ENCODE measurements at regions not wholly inside any gene's neighbourhood (a gene's known extent, or its start where the extent isn't known, plus 50 kb on each side); places are given as distances from the start of the nearest gene placed in this dataset.
A peak's percentile ranks its signal among the peaks of the same experiment; 100 is the strongest.
"Not testable (repeated sequence)": the region's sequence is repeated elsewhere in the genome, so short reads cannot be mapped to it uniquely, and the experiment has no call there.

DNA sequence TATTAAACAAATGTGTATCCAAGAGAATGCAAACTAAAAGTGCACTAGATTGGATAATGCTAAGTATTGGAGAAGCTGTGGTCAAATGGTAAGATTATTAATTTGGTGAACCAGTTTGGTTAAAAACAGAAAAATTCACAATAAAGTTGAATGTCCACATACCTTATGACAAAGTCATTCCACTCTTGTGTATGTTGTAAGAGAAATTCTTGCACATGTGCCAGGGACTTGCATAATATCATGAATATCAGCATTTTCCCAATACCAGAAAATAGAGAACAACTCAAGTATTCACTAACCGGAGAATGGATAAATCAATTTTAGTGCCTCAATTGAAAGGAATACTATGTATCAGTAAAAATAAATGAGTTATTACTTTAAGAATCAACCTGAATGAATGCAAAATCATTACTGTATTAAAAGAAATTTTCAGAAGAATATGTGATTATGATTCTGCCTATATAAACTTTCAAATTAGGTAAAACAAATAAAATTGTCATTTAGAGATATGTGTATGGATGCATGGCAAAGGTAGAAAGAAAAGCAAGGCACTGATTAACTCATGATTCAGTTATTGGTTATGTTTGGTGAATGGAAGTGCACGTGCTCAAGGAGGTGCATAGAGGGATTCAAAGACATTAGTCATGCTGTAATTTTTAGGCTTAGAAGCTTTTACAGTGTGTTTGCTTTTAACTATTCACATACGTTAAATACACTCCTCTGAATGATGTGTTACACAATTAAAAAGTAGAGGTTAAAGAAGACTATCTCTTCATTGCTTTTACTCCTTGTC lies 217.4 kb upstream of the KCNK2 start:
- no peak overlapping the region for H3K4me3 ChIP-seq (ENCODE audit: low read depth, low read length)
- peak; percentile 78 for DNase-seq (ENCODE audit: low read depth)
- TF ChIP-seq, protein P1, sequence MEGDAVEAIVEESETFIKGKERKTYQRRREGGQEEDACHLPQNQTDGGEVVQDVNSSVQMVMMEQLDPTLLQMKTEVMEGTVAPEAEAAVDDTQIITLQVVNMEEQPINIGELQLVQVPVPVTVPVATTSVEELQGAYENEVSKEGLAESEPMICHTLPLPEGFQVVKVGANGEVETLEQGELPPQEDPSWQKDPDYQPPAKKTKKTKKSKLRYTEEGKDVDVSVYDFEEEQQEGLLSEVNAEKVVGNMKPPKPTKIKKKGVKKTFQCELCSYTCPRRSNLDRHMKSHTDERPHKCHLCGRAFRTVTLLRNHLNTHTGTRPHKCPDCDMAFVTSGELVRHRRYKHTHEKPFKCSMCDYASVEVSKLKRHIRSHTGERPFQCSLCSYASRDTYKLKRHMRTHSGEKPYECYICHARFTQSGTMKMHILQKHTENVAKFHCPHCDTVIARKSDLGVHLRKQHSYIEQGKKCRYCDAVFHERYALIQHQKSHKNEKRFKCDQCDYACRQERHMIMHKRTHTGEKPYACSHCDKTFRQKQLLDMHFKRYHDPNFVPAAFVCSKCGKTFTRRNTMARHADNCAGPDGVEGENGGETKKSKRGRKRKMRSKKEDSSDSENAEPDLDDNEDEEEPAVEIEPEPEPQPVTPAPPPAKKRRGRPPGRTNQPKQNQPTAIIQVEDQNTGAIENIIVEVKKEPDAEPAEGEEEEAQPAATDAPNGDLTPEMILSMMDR (IDR thresholded peaks at IDR 0.05; ENCODE audit: insufficient read depth, low read depth, low read length) = no peak

DNA sequence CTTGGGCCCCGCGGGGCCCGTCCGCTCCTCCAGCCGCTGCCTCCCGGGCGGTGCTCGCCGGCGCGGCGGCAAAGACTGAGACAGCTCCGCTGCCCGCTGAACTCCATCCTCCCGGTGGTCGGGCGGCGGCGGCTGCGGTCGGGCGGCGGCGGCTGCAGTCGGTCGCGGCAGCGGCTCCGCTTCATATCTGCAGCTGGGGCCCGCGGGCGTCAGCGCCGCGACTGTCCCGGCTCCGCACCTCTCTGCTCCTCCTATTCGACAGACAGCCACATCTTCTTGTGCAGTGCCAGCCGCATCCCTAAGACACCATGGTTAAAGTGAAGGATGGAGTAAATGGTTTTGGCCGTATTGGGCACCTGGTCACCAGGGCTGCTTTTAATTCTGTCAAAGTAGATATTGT lies 212.1 kb upstream of the KCNK2 start:
- H3K4me3 ChIP-seq (ENCODE audit: low read depth, low read length); DNase-seq (ENCODE audit: low read depth): not testable (repeated sequence)

DNA sequence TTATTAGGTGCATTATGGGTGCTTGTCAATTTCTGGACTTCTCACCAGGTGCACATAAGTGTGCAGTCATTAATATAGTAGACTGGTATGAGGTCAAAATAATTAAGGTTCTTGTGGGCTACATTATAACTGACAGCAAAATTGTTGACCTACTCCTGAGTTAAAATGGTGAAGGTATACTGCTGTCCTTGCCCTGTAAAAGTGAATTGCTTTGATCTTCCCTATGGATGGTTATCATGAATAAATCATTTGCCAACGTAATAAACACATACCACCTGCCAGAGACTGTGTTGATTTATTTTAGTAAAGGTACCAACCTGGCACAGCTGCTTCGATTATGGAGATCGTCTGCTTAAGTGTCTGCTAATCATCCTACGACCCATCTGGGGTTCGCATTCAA lies 201.6 kb upstream of the KCNK2 start:
- TF ChIP-seq, protein P1 (IDR thresholded peaks at IDR 0.05; ENCODE audit: insufficient read depth, low read depth, low read length) = no peak
- no peak overlapping the region for H3K4me3 ChIP-seq (ENCODE audit: low read depth, low read length)

DNA sequence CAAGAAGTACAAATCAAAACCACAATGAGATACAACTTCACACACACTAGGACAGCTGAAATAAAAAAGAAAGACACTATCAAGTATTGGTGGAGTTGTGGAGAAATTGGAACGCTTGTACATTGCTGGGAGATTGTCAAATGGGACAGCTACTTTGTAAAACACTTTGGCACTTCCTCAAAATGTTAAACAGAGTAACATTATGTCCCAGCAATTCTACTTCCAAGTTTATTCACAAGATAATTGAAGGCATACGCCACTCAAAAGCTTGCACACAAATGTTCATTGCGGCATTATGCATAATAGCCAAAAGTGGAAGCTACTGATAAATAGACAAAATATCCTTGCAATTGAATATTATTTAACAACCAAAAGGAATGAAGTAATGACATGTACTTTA lies 199.9 kb upstream of the KCNK2 start:
- DNase-seq (ENCODE audit: low read depth) = no peak
- TF ChIP-seq, protein P1 (IDR thresholded peaks at IDR 0.05; ENCODE audit: insufficient read depth, low read depth, low read length) = no peak
- no peak overlapping the region for H3K4me3 ChIP-seq (ENCODE audit: low read depth, low read length)

More for the DNA sequence above, 201.6 kb upstream of the KCNK2 start:
- no peak for DNase-seq (ENCODE audit: low read depth)

DNA sequence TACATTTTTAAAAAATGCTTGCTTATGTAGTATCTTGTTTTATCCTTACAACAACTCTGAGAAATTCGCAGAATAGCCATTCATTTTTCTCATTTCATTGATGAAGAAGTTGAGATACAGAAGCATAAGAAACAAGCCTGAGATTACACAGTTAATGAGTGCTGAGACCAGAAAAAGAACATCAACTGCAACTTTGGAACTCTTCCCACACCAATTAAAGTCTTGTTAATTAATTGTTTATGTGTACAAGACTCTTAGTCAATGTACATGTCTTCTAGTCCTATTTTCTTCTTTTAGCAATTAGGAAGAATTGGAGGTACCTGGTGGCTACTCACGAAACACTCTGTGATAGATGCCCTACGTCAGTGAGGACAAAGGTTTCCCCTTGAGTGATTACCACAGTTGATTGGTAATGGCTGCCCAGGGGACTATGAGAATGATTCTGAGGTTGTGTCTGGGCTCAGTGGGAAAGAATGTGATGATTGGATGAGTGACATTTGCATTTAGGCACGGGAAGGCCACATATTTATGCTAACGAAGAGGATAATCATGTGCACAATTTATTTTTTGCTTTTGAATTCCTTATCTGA lies 187.4 kb upstream of the KCNK2 start:
- TF ChIP-seq, protein P1 (IDR thresholded peaks at IDR 0.05; ENCODE audit: insufficient read depth, low read depth, low read length) = no peak
- no peak for DNase-seq (ENCODE audit: low read depth)
- H3K4me3 ChIP-seq (ENCODE audit: low read depth, low read length) = no peak overlapping the region

DNA sequence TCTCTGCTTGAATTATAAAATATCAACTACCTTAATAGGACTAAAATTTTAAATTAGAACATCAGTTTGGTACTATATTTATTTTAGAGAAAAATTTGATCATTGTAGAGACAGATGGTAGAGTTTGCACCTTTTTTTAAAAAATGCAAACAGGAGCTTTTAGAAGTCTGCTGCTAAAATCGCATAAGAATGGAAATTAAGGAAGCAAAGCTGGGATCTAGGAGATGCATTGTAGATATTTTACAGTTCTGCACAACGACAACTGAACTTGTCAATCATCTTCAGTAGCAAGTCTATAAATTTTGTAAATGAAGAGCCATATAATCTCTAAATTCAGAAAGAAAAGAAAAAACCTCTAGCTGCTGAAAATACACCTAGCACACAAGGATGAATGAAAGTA lies 185.6 kb upstream of the KCNK2 start:
- TF ChIP-seq, protein P1 (IDR thresholded peaks at IDR 0.05; ENCODE audit: insufficient read depth, low read depth, low read length) = no peak
- no peak for DNase-seq (ENCODE audit: low read depth)
- H3K4me3 ChIP-seq (ENCODE audit: low read depth, low read length) = no peak overlapping the region

DNA sequence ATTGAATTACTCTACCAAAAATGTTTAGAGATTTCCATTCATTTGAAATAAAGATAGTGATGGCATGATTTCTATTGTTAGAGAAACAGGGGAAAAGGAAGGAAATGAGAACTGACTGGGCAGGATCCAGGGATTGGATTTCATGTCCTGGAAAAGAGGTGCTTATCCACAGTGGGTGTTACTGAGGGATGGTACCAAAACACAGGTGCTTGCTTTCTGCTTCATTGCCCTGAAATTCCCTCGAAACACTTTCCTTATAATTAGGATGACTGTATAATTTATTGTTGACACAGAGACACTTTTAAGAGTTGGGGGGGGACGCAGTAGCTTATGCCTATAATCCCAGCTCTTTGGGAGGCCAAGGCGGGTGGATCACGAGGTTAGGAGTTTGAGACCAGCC lies 185.0 kb upstream of the KCNK2 start:
- no peak for DNase-seq (ENCODE audit: low read depth)
- TF ChIP-seq, protein P1 (IDR thresholded peaks at IDR 0.05; ENCODE audit: insufficient read depth, low read depth, low read length) = no peak
- no peak overlapping the region for H3K4me3 ChIP-seq (ENCODE audit: low read depth, low read length)
